ENCODE measurements at regions not wholly inside any gene's neighbourhood (a gene's known extent, or its start where the extent isn't known, plus 50 kb on each side); places are given as distances from the start of the nearest gene placed in this dataset.

- H3K4me3 ChIP-seq (ENCODE audit: low read depth, low read length) = no peak overlapping the region
- TF ChIP-seq CTCF (IDR thresholded peaks at IDR 0.05; ENCODE audit: insufficient read depth, low read depth, low read length, missing control alignments) = no peak
- DNase-seq (ENCODE audit: low read depth) = no peak
Observed at GRCh38 chr10:83995738-83996331, 143.5 kb upstream of the GHITM start.

GRCh38 chr10:84004221-84004620 lies 135.1 kb upstream of the GHITM start:
- DNase-seq (ENCODE audit: low read depth) = no peak
- H3K4me3 ChIP-seq (ENCODE audit: low read depth, low read length) = no peak overlapping the region
- TF ChIP-seq CTCF (IDR thresholded peaks at IDR 0.05; ENCODE audit: insufficient read depth, low read depth, low read length, missing control alignments) = no peak

GRCh38 chr10:84005403-84005802 lies 133.9 kb upstream of the GHITM start:
- DNase-seq (ENCODE audit: low read depth) = no peak
- no peak overlapping the region for H3K4me3 ChIP-seq (ENCODE audit: low read depth, low read length)
- TF ChIP-seq CTCF (IDR thresholded peaks at IDR 0.05; ENCODE audit: insufficient read depth, low read depth, low read length, missing control alignments) = no peak

- no peak for TF ChIP-seq CTCF (IDR thresholded peaks at IDR 0.05; ENCODE audit: insufficient read depth, low read depth, low read length, missing control alignments)
- no peak for DNase-seq (ENCODE audit: low read depth)
- H3K4me3 ChIP-seq (ENCODE audit: low read depth, low read length) = no peak overlapping the region
Observed at GRCh38 chr10:84007482-84007881, 131.8 kb upstream of the GHITM start.

- DNase-seq (ENCODE audit: low read depth) = peak; percentile 57
- TF ChIP-seq CTCF (IDR thresholded peaks at IDR 0.05; ENCODE audit: insufficient read depth, low read depth, low read length, missing control alignments) = peak; percentile 91
- no peak overlapping the region for H3K4me3 ChIP-seq (ENCODE audit: low read depth, low read length)
Observed at GRCh38 chr10:84008878-84009277, 130.4 kb upstream of the GHITM start.

- no peak for DNase-seq (ENCODE audit: low read depth)
- TF ChIP-seq CTCF (IDR thresholded peaks at IDR 0.05; ENCODE audit: insufficient read depth, low read depth, low read length, missing control alignments) = no peak
- no peak overlapping the region for H3K4me3 ChIP-seq (ENCODE audit: low read depth, low read length)
Observed at GRCh38 chr10:84012431-84012830, 126.9 kb upstream of the GHITM start.

- H3K4me3 ChIP-seq (ENCODE audit: low read depth, low read length) = no peak overlapping the region
- peak; percentile 64 for DNase-seq (ENCODE audit: low read depth)
- TF ChIP-seq CTCF (IDR thresholded peaks at IDR 0.05; ENCODE audit: insufficient read depth, low read depth, low read length, missing control alignments) = no peak
Observed at GRCh38 chr10:84012831-84013458, 126.4 kb upstream of the GHITM start.
